NCI-H774 (cell line): ENCODE measurements at regions not wholly inside any gene's neighbourhood (a gene's known extent, or its start where the extent isn't known, plus 50 kb on each side); places are given as distances from the start of the nearest gene placed in this dataset.

Experiments used
- DNase-seq: peaks from one replicate; lab custom pipeline; 2025; lab: John Stamatoyannopoulos, UW

DNA sequence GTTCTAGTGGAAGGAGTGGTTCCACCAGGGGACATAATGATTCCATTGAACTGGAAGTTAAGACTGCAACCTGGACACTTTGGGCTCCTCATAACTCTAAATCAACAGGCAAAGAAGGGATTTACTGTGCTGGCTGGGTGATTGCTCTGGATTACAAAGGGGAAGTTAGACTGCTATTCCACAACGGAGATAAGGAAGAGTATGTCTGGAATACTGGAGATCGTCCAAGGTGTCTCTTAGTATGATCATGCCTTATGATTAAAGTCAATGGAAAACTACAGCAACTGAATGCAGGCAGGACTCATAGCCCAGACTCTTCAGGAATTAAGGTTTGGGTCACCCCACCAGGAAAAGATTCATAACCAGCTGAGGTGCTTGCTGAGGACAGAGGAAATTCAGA lies 310.6 kb upstream of the MGMT start:
- no peak for DNase-seq

DNA sequence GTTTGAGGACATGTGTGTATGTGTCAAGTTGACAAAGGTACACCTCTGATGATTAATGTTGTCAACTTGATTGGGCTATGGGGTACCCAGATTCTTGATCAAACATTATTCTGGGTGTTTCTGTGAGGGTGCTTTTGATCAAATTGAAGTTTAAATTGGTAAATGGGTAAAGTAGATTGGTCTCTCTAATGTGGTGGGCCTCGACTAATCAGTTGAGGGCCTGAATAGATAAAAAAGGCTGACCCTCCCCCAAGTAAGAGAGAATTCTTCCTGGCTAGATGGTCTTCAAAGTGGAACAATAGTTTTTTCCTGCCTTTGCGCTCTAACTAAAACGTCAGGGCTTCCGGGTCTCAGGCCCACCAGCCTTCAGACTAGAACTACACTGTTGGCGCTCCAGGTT lies 309.9 kb upstream of the MGMT start:
- DNase-seq, result no peak

DNA sequence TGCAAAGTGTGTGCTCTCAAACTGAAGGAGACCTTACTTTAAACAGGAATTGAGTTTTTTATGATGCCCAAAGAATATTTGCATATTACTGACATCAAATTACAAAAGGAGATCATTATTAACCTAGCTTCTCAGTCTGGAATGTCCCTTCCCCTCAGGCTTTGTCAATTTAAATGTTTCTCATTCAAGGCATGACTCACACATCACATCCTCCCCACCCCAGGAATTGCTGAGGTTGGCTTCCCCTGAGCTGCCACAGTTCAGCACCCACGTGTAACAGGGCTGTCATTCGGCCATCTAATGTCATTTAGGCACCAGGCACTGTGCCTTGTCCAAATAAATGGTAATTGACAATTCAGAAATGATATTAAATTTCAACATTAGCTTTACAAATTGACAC lies 305.9 kb upstream of the MGMT start:
- DNase-seq, result no peak

DNA sequence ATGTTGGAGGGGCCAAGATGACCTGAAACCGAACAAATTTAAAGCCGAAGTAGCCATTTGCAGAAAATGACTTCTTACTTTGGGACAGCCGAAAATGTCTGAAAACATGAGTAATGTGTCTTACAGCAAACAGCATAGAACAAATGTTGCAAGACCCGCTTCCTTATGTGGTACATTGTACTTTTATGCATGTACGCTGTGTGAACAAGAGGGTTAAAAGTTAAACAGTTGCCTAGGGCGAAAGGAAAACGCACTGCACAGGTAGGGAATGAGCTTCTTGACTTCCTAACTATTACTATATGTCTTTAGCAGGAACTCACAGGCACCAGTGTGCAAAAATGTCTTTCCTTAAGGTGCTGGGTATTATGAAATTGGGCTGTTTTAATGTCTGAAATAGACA lies 303.5 kb upstream of the MGMT start:
- no peak for DNase-seq

DNA sequence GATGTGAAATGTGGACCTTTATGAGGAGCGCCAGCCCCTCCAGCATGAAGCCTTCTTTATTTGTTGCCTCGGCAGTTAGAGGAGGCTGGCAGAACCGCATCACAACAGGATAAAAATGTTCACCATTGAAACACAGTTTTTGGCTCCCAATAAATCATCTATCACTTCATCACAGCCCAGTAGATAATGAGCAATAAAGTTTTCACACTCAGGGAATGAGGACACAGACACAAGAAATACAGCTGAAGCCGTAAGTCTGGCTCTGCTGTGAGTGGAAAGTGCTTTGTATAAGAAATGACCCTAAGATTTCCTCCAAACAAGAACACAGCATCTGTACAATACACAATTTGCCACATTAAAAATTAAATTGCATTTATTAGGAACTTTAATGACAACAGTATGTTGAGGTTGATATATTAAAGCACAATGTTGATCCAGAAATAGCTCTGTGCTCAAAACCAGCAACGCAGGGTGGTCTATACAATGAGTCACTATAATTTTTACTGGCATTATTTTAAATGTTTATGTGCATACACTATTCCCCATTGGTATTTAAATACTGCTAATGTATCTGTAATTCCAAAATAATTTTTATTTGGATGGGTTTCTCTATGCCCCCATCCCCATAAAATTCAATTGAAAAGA lies 301.8 kb upstream of the MGMT start:
- no peak for DNase-seq

DNA sequence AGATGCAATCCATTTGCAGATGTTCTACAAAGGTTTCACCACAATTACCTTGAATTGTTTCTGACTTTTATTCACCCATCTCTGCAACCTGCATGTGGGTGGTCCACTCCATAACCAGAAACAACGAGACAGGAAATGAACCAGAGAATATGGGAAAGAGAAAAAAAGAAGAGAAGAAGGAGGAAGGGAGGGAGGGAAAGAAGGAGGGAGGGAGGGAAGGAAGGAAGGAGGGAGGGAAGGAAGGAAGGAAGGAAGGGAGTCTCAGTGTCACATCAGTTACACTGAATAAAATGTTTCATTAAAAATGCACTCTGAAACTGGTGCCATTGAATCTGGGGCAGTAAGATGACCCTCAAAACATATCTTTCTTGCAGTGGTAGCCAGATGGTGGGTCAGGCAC lies 301.3 kb upstream of the MGMT start:
- DNase-seq, result no peak

DNA sequence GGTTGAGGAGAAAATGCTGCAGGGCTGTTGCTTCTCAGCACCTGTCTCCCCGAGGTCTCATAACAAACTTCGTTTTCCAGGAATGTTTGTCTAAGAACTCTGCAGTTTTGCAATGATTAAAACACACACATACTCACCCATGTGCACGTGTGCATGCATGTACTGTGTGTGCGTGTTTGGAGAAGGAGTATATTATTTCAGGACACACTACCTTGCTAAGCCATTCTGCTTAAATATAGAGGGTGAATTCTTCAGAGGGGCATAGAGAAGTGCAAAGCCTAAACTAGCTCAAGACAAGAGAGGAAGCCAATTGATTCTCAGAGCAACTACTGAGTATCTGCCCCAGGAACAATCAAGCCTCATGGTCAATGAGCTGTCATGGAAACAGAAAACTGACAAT lies 298.4 kb upstream of the MGMT start:
- no peak for DNase-seq

DNA sequence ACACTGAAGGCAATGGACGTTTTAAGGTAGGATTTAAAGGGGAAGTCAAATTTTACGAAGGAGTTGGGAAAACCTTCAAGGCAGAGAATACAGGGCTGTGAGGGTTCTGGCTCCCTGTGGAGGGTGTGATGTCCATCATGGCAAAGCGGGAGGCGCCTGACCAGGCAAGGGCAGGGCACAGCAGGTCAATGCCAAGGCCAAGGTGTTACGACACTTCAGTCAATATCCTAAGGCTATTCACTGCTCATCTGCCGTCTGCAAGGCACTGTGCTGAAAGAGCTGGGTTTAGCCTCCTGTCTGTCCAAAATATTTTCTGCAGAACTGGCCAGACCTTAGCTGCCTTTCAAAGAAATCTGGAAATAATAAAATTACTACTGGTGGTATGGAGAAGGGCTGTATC lies 297.9 kb upstream of the MGMT start:
- DNase-seq, result no peak

DNA sequence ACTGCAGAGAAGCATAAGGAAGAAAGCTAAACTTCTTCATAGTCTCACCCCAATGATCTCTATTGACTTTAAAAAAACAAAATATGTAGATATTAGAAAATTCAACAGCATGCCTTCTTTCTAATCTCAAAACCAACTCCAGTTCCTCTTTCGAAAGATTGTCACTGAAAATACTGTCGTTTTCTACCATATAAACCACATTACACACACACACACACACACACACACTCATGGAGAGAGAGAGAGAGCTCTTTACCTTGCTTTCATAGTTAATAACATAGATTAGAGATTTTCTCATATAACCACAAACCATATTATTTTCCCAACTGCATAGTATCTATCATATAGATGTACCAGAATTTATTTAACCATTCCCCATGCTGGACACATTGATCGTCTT lies 296.2 kb upstream of the MGMT start:
- DNase-seq, result no peak

DNA sequence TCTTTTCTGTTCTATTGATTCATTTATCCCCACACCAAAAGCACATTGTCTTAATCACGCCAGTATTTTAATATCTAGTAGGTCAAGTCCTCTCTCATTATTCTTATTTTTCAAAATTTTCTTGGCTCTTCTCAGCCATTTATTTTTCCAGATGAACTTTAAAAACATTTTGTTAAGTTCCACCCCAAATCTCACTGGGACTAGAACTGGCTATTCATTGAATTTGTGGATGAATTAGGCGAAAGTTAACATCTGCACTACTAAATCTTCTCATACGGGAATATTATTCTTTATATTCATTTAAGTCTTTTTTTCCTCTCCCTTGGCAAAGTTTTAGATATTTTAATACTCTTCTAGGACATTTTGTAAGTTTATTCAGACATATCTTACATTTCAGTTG lies 295.2 kb upstream of the MGMT start:
- DNase-seq, result no peak

DNA sequence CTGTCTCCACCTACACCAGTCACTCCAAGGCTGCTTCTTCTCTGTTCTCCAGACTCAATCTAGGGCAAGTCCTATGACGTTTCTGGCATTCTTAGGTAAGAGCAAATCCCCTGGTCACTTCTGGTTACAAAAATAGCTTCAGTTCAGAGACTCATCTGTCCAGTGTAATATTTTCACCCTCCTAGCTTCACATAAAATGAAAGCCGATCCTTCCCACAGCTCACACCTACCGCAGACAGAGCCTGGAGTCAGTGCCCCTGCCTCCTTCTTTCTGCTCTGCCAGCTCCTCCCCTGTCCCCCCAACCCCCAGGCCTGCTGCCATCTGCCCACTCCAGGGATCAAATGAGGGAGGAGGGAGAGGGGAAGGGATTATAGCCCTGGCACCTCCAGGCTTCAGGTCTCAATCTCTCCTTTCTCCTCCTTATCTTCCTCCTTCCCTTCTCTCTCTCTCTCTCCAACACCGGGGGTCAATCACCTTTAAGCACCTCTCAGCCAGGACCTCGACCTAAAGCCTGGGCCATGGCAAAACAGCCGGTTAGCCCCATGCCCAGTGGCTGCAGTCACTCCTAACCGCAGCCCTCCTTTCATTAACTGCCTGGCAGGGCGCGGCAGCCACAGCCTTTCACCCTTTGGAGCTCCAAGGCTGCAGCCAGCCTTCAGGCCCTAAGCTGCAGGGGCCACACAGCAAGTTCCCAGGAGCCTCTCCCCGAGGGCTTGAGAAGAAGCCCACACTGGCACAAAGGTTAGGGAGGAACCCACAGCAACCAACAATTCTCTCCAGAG lies 292.6 kb upstream of the MGMT start:
- no peak for DNase-seq

DNA sequence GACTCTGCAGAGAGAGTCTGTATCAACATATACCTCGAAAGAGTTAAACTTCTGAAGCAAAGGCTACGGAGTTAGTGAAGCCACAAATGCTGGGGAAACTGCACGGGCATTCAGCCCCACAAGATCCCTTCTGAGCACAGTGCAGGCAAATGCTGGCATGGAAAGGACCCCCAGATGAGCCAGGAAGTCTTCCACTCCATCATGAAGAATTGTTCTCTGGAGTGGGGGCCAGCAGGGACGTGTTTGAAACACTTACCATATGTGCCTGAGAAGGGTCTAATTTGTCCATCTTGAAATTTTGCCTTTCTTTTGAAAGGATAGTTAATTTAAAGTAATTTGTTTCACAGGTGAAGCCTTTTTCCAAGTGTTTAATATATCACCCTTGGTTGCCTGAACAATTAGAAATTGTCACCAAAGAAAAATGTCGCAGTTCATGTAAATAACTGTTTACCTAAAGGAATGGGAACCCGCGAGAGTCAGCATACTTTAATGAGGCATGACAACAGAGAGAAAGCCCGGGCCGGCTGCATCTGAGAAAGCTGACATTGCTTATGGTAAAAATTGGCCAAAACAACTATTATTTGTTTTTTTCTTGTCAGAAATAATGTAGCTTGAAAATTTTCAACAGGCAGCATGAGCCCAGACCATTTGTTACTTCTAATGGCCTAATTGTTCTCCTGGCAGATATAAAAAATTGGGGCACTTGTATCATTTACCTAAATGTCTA lies 287.6 kb upstream of the MGMT start:
- DNase-seq, result no peak

DNA sequence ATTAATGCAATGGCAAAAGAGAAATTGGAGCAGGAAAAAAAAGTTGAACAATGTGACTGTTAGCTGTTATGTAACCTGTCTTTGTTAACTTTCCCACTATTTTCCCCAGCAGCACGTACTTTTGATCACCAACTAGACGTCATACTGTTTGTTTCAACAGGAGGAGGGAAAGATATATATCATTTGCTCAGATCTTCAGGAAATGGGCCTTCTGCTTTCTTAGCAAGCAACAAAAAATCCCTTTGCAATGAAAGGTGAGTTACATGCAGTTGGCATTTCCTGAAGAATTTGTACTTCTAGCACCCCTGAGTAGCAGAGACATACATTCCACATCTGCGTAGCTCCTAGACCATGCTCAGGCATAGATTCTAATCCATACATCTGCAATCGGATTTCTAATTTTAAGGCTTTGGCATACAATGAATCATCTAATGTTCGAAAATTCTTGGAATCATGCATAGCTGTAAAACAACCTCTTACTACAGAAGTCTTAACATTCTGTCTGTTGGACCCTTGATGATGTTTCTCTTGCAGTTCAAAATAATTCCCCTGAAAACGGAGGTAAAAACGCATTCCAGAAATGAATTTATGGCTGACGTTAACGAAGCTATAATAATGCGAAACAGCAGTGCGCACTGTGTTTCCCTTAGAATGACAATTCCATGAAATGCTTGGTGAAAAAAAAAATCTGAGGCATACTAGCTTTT lies 286.9 kb upstream of the MGMT start:
- no peak for DNase-seq

DNA sequence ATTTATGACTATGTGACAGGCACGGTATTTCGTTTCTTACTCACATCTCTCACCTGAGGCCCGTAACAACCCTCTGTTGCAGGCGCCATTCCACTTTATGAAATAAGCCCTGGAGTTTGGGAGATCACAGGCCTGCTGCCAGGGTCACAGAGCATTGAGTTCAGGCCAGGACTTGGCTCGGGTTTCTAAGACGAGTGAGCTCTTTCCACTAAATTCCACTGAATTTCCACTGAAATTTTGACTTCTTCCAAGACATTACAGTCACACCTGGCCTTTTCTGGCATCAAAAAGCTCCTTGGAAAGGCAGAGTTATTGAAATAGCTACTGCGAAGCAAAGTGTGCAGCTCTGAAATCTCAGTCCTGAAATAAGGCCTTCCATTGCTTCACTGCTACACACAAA lies 282.8 kb upstream of the MGMT start:
- DNase-seq, result no peak

DNA sequence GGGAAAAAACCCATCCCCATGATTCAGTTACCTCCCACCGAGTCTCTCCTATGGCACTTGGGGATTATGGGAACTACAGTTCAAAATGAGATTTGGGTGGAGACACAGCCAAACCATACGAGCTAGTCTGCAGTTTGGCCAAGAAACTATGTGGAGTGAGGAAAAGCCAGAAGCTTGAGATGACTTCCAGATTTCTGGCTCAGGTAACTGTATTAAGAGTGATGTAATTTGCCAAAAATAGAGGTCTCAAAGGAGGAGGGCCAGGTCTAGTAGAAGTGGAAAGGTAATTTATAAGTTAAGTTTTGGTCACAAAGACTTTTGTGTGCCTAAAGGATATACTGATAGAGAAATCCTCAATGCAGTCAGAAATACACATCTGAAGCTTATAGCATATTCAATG lies 279.7 kb upstream of the MGMT start:
- no peak for DNase-seq

DNA sequence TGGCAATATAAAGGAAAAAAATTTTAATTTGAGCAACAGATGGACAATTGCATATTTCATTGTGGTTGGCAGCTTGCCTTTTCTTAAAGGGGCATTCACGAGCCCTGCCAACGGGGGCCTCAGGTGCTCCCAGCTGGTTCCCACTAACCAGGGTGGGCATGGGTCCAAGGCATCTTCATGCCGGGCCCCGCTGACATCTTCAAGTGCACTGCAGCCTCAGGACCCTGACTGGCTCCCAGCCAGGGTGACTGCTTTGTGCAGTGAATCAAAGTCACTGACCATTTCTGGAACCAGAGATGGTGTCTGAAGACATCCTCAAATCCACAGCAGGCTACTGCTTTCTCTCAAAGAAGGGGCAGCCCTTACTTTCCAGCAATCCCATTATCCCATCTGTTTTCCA lies 275.2 kb upstream of the MGMT start:
- DNase-seq, result no peak

DNA sequence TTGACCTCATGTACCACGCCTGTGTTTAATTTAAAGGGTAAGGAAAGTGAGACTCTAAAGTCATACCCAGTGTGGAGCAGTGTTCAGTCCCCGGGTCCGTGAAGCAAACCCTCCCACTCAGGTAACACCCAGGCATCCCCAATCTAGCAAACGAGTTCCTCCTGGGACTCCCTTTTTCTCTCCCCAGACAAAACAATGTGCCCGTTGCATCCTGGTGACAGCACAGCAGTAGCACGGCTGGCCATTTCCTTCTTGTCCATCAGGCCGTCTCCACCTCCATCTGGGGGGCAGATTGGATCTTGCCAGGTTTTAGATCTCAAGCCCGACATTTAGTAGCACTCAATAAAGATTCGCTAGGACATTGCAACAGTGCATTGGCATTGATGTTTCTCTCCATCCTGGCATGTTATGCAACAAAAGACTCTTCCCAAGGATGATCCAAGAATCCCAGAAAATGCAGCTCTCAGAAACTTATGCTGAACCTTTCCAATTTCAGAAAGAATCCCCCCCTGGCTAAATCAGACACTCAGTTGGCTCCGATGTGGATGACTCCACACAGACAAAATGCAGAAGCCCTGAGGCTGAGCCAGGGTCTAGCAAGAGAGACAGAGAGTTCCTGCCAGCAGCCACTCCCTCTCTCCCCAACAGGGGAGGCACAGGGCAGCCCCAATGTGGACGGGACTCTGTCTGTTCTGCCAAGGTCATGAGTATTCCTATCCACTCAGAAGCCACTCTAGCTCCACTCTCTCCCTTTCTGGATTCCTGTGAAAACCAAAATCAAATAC lies 274.5 kb upstream of the MGMT start:
- DNase-seq, result no peak

DNA sequence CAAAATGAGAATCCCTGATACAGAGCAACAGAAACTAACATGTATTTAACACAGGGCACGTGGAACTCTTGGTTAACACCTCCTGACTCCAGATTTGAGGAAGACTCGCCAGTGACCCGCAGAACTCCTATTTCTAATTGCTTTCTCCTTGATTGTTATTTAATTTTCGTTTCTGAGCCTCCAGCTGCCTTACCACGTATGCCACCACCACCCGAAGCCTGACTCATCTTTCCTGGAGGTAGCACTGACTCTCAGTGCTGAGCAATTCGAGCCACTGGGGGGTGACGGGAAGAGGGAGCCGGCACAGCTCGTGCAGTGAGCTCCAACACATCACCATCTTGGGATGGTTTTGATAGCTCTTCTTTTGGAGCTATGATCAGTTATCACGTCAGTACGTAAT lies 273.9 kb upstream of the MGMT start:
- no peak for DNase-seq

DNA sequence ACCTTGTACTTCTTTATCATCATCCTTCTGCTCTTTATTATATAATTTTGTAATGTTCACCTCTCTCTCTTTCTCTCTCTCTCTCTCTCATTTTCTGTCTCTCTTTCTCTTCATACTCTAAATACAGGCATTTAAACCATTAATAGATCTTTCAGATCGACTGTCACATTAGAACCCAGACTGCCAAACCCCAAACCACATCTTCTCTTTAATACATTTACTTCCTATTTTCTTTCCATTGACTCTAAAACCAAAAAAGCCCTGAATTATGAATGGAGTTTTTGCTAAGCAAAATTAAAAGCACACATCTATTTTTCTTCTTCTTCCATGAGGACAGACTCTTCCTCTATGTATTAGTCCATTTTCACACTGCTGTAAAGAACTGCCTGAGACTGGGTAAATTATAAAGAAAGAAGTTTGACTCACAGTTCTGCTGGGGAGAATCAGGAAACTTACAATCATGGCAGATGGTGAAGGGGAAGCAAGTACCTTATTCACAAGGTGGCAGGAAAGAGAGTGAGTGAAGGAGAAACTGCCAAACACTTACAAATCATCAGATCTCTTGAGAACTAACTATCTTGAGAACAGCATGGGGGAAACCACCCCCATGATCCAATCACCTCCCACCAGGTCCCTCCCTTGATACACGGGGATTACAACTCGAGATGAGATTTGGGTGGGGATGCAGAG lies 272.7 kb upstream of the MGMT start:
- DNase-seq, result no peak

DNA sequence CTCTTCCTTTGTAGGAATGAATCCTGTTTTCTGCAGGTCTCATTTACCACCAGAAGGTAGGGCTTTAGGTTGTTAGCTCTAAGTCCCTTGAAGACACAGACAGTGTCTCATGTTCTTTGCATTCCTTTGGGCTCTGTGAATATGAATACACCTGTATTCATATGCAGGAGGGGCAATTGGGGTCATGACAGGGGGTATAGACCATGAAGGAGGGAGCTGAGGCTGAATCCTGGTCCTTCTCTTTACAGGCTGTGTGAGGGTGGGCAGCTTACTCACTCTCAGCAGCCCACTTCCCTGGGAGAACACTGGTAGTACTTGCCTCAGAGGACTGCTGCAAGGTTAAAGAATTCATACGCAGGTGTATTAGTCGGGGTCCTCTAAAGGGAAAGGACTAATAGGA lies 267.2 kb upstream of the MGMT start:
- no peak for DNase-seq

DNA sequence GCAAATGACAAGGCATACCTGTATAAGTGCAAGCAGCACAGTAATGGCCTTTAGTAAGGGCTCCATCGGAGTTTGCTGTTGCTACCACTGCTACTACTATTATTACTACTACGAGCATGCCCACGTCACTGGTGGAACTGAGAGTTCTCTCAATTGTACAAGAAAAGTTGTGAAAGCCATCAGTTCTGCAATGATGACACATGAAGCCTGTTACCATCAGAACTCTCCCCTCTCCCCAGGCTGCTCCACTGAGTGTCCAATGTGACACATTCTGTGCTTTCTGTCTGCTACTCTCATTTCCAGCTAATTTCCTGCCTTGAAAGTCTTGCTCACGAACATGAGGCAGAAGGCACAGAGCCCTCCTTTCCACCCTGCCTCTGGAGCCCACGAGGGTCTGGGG lies 263.2 kb upstream of the MGMT start:
- no peak for DNase-seq
